Testis (tissue), 2 donors: ENCODE measurements at regions not wholly inside any gene's neighbourhood (a gene's known extent, or its start where the extent isn't known, plus 50 kb on each side); places are given as distances from the start of the nearest gene placed in this dataset.

Experiments used
- DNase-seq: peaks from one replicate; pipeline ENCODE4 v3.0.0-alpha.2; 2019
- H3K27ac ChIP-seq, 2 donors: fragments of 200-600 bp; sonication (generic); one replicate each; pipeline ENCODE4 v1.5.1; 2019
- H3K27me3 ChIP-seq: fragments of 200-600 bp; sonication (generic); one replicate; pipeline ENCODE4 v1.5.1; 2019
- H3K36me3 ChIP-seq: fragments of 200-600 bp; sonication (generic); one replicate; pipeline ENCODE4 v1.5.1; 2017; ENCODE audit warnings: low read depth; ENCODE audit errors: missing control alignments
- H3K4me1 ChIP-seq: fragments of 200-600 bp; sonication (generic); one replicate; pipeline ENCODE4 v1.5.1; 2019
- H3K4me3 ChIP-seq, 2 donors: fragments of 200-600 bp; sonication (generic); one replicate each; pipeline ENCODE4 v1.5.1; 2017 to 2019
- H3K9me3 ChIP-seq: fragments of 200-600 bp; sonication (generic); one replicate; pipeline ENCODE4 v1.5.1; 2017
- POLR2A ChIP-seq: fragments of 450-650 bp; IDR thresholded peaks from one replicate; pipeline ENCODE4 v1.6.1; 2017; ENCODE audit warnings: antibody characterized with exemption, mild to moderate bottlenecking, moderate library complexity
- WGBS, 2 donors: methylation state at CpG; one replicate each; pipeline ENCODE4 v1.1.5; 2018; 5-methylcytosine and 5-hydroxymethylcytosine counted together
- intact Hi-C: fragments of 100-400 bp; cut with DNase I; formaldehyde crosslinking; loops from one replicate; pipeline ENCODE4 v1.15.1; 2023; ENCODE audit warnings: low total_unique reads
- TF ChIP-seq, protein P1 (sequence below), 3 experiments: fragments of 450-650 bp in 2 of 3; fragments of 200-600 bp in 1 of 3; sonication (generic) in 1 of 3; IDR thresholded peaks; one replicate each; pipeline ENCODE4 v1.5.1; 2016 to 2019; ENCODE audit warnings: antibody characterized with exemption in 3 of 3, mild to moderate bottlenecking in 2 of 3, moderate library complexity in 1 of 3

DNA sequence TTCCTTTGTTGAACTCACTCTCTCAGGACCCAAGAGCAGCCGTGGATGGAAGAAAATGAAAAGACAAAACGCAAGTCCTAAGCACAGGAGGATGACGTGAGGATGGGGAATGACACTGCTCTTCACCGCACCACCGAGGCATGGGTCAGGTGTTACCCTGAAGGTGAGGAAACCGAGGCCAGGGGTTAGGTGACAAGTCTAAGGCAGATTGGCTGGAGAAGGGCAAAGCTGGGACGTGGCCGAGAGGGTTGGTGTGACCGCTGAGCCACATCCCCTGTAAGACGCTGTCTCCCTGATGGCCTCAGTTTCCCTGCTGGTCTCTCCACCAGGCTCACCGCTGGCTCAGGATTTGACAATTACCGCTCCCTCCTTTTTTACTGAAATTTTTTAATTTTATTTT lies 284.4 kb downstream of the CTTN start:
- WGBS, 2 donors: 93 to 95% methylated on average over 12 of the region's 12 CpGs
- intact Hi-C loops: no loop called here
- H3K27me3 ChIP-seq: no peaks in the 10 kb centered on the region

DNA sequence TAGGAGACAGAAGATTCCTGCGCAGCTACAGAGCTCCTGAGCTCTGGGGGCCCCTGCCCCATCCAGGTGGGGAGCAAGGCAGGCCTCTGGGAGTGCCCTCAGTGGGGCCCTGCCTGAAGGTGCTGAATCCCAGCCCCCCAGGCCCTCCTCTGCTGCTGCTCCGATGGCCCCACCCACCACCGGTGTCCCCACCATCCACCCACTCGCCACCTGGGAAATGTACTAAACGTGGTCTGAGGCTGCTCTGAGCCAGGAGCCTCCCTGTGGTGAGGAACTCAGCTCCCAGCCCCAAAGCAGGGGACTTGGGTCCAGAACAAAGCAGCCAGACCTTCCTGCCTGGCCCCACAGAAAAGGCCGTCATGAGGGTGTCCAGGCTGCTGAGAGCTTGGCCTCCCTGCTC lies 289.4 kb downstream of the CTTN start:
- DNase-seq: no peak
- Histone ChIP-seq H3K27ac (no peak overlapping the region), H3K4me3 (no peak overlapping the region), H3K4me1 (no peaks in the 10 kb centered on the region), H3K9me3 (no peaks in the 10 kb centered on the region), H3K36me3 (no peaks in the 10 kb centered on the region), H3K27me3 (no peaks in the 10 kb centered on the region)
- 78% methylated on average over 6 of the region's 6 CpGs; no CpG with 5 or more reads in 1 of the 2 donors for WGBS, 2 donors
- intact Hi-C loops: no loop called here
- no peak for TF ChIP-seq POLR2A
- TF ChIP-seq, protein P1, sequence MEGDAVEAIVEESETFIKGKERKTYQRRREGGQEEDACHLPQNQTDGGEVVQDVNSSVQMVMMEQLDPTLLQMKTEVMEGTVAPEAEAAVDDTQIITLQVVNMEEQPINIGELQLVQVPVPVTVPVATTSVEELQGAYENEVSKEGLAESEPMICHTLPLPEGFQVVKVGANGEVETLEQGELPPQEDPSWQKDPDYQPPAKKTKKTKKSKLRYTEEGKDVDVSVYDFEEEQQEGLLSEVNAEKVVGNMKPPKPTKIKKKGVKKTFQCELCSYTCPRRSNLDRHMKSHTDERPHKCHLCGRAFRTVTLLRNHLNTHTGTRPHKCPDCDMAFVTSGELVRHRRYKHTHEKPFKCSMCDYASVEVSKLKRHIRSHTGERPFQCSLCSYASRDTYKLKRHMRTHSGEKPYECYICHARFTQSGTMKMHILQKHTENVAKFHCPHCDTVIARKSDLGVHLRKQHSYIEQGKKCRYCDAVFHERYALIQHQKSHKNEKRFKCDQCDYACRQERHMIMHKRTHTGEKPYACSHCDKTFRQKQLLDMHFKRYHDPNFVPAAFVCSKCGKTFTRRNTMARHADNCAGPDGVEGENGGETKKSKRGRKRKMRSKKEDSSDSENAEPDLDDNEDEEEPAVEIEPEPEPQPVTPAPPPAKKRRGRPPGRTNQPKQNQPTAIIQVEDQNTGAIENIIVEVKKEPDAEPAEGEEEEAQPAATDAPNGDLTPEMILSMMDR (IDR thresholded peaks at IDR 0.05): no peak

More for the DNA sequence above, 284.4 kb downstream of the CTTN start:
- H3K27ac ChIP-seq: no peak overlapping the region
- no peak for DNase-seq
- no peak overlapping the region for H3K4me3 ChIP-seq
- H3K4me1 ChIP-seq: no peaks in the 10 kb centered on the region
- H3K9me3 ChIP-seq: no peaks in the 10 kb centered on the region
- H3K36me3 ChIP-seq: no peaks in the 10 kb centered on the region
- TF ChIP-seq, protein P1 (IDR thresholded peaks at IDR 0.05): no peak
- no peak for TF ChIP-seq POLR2A

DNA sequence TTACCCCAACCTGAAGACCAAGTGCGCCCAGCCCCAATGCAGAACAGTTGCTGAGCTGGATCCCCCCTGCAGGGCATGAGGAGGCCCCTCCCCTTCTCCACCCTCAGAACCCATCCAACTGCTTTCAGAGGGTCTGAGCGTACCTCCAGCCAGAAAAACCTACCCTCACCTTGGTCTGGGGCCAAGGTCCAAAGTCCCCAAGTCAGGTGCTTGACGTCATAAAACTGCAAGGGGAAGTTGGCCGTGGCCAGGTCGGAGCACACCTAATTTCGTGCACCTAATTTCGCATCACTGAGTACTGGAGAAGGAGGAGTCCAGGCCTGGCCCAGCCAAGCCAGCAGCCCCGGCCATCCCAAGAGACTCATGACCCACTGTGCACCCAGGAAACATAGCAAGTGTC lies 289.8 kb downstream of the CTTN start:
- no peaks in the 10 kb centered on the region for H3K4me1 ChIP-seq
- no peaks in the 10 kb centered on the region for H3K9me3 ChIP-seq
- no peak for DNase-seq
- H3K27me3 ChIP-seq: no peaks in the 10 kb centered on the region
- intact Hi-C loops: no loop called here
- H3K36me3 ChIP-seq: no peaks in the 10 kb centered on the region
- H3K4me3 ChIP-seq: no peak overlapping the region
- 95% methylated on average over 6 to 8 of the region's 8 CpGs for WGBS, 2 donors
- TF ChIP-seq, protein P1 (IDR thresholded peaks at IDR 0.05): no peak
- TF ChIP-seq POLR2A: no peak
- H3K27ac ChIP-seq: no peak overlapping the region

DNA sequence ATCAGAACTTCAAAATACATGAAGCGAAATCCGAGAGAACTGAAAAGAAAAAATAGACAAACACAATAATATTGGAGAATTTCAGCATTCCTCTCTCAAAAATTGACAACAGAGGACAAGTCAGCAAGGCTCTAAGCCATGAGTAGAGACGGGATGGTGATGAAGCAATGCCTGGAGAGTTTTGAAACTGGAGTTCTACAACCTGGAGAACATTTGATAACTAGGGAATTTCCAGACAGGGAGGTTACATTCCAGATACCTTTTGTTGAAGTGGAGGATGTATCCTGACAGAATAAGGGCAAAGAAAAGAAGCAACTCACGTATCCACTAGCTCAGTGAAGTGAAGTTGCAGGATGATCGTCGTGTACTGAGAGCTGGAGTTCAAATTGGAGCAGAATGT lies 291.4 kb downstream of the CTTN start:
- TF ChIP-seq, protein P1 (IDR thresholded peaks at IDR 0.05): no peak
- no peak for TF ChIP-seq POLR2A
- WGBS, 2 donors: 83 to 88% methylated on average over 6 of the region's 6 CpGs
- Histone ChIP-seq H3K27ac (no peak overlapping the region), H3K9me3 (no peaks in the 10 kb centered on the region), H3K4me3 (no peak overlapping the region), H3K36me3 (no peaks in the 10 kb centered on the region), H3K27me3 (no peaks in the 10 kb centered on the region), H3K4me1 (no peaks in the 10 kb centered on the region)
- intact Hi-C loops: no loop called here
- DNase-seq: no peak

DNA sequence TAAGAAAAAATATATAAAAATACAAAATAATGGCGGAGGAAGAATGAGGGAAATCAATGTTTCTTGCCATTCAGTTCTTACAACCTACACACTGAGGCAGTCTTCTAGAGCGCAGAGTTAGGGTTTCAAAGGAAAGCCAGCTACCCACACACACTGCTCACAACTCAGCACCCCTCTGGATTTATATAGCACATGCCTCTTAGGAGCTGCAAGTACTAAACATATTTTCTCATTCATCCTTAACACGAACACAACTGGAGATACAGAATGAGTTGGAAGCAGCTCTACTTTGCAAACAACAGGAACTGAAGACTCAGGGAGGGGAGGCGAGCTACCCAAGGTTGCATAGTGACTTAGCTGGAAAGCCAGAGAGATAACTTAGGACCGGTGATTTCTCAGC lies 293.8 kb downstream of the CTTN start:
- Histone ChIP-seq H3K36me3 (no peaks in the 10 kb centered on the region), H3K4me1 (no peaks in the 10 kb centered on the region), H3K9me3 (no peaks in the 10 kb centered on the region), H3K4me3 (no peak overlapping the region), H3K27ac (no peak overlapping the region), H3K27me3 (no peaks in the 10 kb centered on the region)
- TF ChIP-seq POLR2A: no peak
- TF ChIP-seq, protein P1 (IDR thresholded peaks at IDR 0.05): no peak
- 77 to 81% methylated on average over 5 of the region's 5 CpGs for WGBS, 2 donors
- no peak for DNase-seq
- intact Hi-C loops: no loop called here
